IPS DF 6.9 (cell line): ENCODE measurements at regions not wholly inside any gene's neighbourhood (a gene's known extent, or its start where the extent isn't known, plus 50 kb on each side); places are given as distances from the start of the nearest gene placed in this dataset.

Experiments
- DNase-seq: peaks from one replicate; pipeline ENCODE4 v3.0.0-alpha.2; 2013; ENCODE audit warnings: low read depth, low spot score
- H3K27ac ChIP-seq: one replicate; pipeline ENCODE4 v1.5.1; 2013; ENCODE audit warnings: low read length, control low read depth
- H3K27me3 ChIP-seq: 2 replicates; pipeline ENCODE4 v1.6.1; 2013; ENCODE audit warnings: mild to moderate bottlenecking, low read length; ENCODE audit not compliant: control insufficient read depth, insufficient read depth
- H3K36me3 ChIP-seq: 2 replicates; pipeline ENCODE4 v1.6.1; 2013; ENCODE audit warnings: low read length; ENCODE audit not compliant: control insufficient read depth, insufficient read depth
- H3K4me1 ChIP-seq: 2 replicates; pipeline ENCODE4 v1.6.1; 2013; ENCODE audit warnings: low read length; ENCODE audit not compliant: control insufficient read depth, insufficient read depth
- H3K4me3 ChIP-seq: 2 replicates; pipeline ENCODE4 v1.5.1; 2013; ENCODE audit warnings: mild to moderate bottlenecking, low read length
- H3K9me3 ChIP-seq: 2 replicates; pipeline ENCODE4 v1.6.1; 2013; ENCODE audit warnings: low read length, inconsistent platforms; ENCODE audit not compliant: control insufficient read depth, insufficient read depth
- WGBS: extraction: QIAGEN DNeasy Blood & Tissue Kit; methylation state at CpG from one replicate; pipeline ENCODE4 v1.1.7; 2013; ENCODE audit warnings: mixed read lengths, missing lambda C conversion rate; ENCODE audit not compliant: insufficient read length, insufficient coverage; 5-methylcytosine and 5-hydroxymethylcytosine counted together

DNA sequence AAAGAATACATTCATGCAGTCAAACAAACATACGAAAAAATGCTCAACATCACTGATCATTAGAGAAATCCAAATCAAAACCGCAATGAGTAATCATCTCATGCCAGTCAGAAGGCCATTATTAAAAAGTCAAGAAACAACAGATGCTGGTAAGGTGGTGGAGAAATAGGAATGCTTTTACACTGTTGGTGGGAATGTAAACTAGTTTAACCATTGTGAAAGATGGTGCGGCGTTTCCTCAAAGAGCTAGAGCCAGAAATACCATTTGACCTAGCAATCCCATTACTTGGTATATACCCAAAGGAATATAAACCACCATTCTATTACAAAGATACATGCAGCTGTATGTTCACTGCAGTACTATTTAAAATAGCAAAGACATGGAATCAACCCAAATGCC, 330.4 kb downstream of the EDEM1 start:
- DNase-seq = no peak
- H3K36me3 ChIP-seq = no peaks in the 10 kb centered on the region
- no peaks in the 10 kb centered on the region for H3K9me3 ChIP-seq
- H3K27me3 ChIP-seq = no peaks in the 10 kb centered on the region
- H3K4me1 ChIP-seq = no peaks in the 10 kb centered on the region
- H3K27ac ChIP-seq = no peak overlapping the region
- no CpG with 5 or more reads among the region's 4 CpGs for WGBS
- H3K4me3 ChIP-seq = no peak overlapping the region

DNA sequence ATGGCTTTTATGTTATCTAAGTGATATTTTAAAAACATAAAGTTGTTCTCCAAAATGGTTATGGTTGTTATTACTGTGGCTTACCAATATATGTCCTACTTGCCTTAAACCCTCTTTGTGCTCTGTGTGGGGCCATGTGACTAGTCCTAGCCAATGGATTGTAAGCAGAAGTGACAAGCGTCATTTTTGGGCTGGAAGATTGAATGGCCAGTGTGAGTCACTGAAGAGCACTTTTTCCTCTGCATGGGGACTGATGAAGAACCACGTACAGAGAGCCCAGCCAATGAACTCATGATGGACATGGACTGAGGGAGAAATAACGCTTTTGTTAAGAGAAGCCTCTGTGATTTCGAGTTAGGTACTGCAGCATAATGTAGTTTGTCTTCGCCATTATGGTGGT, 332.7 kb downstream of the EDEM1 start:
- Histone ChIP-seq H3K27ac (no peak overlapping the region), H3K27me3 (no peaks in the 10 kb centered on the region), H3K4me1 (no peaks in the 10 kb centered on the region), H3K4me3 (no peak overlapping the region), H3K36me3 (no peaks in the 10 kb centered on the region), H3K9me3 (no peaks in the 10 kb centered on the region)
- WGBS = no CpG with 5 or more reads among the region's 5 CpGs
- no peak for DNase-seq

DNA sequence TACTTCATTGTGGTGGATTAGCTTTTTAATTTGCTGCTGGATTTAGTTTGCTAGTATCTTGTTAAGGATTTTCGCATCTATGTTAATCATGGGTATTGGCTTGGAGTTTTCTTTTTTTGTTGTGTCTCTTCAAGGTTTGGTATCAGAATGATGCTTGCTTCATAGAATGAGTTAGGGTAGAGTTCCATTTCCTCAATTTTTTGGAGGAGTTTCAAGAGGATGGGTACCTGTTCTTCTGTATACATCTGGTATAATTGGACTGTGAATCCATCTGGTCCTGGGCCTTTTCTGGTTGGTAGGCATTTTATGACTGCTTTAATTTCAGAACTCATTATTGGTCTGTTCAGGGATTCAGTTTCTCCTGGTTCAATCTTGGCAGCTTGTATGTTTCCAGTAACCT, 335.6 kb downstream of the EDEM1 start:
- H3K27ac ChIP-seq = no peak overlapping the region
- DNase-seq = no peak
- H3K4me3 ChIP-seq = no peak overlapping the region
- H3K27me3 ChIP-seq = no peaks in the 10 kb centered on the region
- no CpG with 5 or more reads among the region's 1 CpG for WGBS
- no peaks in the 10 kb centered on the region for H3K4me1 ChIP-seq
- H3K9me3 ChIP-seq = no peaks in the 10 kb centered on the region
- no peaks in the 10 kb centered on the region for H3K36me3 ChIP-seq

DNA sequence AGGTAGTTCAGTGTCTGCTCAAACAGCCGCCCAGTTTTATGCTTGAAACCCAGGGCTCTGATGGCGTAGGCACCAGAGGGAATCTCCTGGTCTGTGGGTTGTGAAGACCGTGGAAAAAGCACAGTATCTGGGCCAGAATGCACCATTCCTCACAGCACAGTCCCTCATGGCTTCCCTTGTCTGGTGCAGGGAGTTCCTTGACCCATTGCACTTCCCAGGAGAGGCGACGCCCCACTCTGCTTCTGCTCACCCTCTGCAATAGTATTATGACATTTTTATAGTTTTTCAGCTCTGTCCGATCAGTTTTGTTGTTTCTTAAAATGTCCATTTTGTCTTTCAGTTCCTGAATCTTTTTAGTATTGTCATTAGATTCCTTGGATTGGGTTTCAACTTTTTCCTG, 343.5 kb downstream of the EDEM1 start:
- no peak overlapping the region for H3K4me3 ChIP-seq
- no peaks in the 10 kb centered on the region for H3K27me3 ChIP-seq
- no CpG with 5 or more reads among the region's 6 CpGs for WGBS
- no peaks in the 10 kb centered on the region; the same call in 1 of the 2 replicates for H3K9me3 ChIP-seq
- no peak overlapping the region for H3K27ac ChIP-seq
- H3K4me1 ChIP-seq = no peaks in the 10 kb centered on the region
- no peak for DNase-seq
- H3K36me3 ChIP-seq = no peaks in the 10 kb centered on the region

DNA sequence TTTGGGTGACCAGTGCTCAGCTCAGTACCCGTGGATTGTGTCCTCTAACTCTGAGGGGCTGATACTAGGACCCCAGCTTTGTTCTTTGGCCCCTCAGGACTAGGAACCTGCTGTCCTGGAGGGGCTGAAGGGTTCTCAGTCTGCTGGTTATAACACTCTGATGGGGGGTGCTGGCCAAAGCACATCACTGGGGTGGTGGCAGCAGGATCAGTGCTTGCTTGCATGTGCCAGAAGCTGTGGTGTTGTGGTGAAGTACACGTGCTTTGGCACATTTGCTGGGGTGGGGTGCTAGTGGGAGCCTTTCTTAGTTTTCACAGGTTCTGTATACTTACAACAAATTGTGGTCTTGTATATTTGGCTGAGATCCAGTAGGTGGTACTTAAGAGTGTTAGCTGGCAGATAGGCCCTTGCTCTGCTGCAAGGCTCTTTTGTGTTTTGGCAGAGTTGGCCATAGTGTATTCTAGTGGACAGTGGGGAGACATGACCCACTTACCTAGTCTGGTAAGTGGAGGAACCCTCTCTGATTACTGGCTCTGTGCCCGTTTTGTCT, 344.3 kb downstream of the EDEM1 start:
- Histone ChIP-seq H3K9me3 (no peaks in the 10 kb centered on the region; the same call in 1 of the 2 replicates), H3K36me3 (no peaks in the 10 kb centered on the region), H3K27ac (no peak overlapping the region), H3K4me1 (no peaks in the 10 kb centered on the region), H3K27me3 (no peaks in the 10 kb centered on the region), H3K4me3 (no peak overlapping the region)
- DNase-seq = no peak
- WGBS = no CpG with 5 or more reads among the region's 3 CpGs

DNA sequence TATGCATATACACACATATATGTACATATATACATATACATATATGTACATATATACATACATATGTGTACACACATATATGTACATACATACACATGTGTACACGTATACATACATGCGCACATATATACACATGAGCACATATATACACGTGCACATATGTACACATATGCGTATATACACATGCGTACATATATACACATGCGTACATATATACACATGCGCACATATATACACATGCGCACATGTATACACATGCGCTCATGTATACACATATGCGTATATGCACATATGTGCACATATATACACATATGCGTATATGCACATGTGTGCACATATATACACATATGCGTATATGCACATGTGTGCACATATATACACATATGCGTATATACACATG, 353.0 kb downstream of the EDEM1 start:
- H3K4me1 ChIP-seq = no peaks in the 10 kb centered on the region
- no peak overlapping the region for H3K27ac ChIP-seq
- no peaks in the 10 kb centered on the region for H3K9me3 ChIP-seq
- DNase-seq = no peak
- no peak overlapping the region for H3K4me3 ChIP-seq
- WGBS = no CpG with 5 or more reads among the region's 13 CpGs
- H3K36me3 ChIP-seq = no peaks in the 10 kb centered on the region
- H3K27me3 ChIP-seq = no peaks in the 10 kb centered on the region

DNA sequence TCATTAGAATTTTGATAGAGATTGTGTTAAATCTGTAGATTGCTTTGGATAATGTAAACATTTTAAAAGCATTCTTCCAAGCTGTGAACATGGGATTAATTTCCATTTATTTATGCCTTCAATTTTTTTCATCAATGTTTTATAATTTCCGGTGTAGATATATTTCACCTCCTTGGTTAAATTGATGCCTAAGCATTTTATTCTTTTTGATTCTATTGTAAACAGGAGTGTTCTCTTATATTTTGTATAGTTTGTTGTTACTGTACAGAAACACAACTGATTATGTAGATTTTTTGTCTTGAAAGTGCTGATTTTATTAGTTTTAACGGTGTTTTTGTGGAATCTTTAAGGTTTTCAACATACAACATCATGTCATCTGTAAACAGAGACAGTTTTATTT, 355.0 kb downstream of the EDEM1 start:
- WGBS = no CpG with 5 or more reads among the region's 2 CpGs

DNA sequence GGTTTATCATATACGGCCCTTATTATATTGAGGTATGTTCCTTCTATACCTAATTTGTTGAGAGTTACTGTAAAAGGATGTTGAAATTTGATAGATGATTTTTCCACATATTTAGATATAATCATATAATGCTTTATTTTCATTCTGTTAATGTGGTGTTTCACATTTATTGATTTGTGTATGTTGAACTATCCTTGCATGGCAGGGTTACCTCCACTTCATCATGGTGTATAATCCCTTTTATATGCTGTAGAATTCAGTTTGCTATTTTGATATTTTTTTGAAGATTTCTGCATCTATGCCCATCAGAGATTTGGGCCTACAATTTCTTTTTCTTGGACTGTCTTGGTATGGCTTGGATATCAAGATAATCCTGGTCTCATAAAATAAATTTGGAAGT, 355.5 kb downstream of the EDEM1 start:
- Histone ChIP-seq H3K36me3 (no peaks in the 10 kb centered on the region), H3K4me1 (no peaks in the 10 kb centered on the region), H3K27me3 (no peaks in the 10 kb centered on the region), H3K9me3 (peaks cover 1% of the 10 kb centered on the region; the same call in 1 of the 2 replicates), H3K4me3 (no peak overlapping the region), H3K27ac (no peak overlapping the region)
- WGBS = no CpG with 5 or more reads among the region's 1 CpG
- DNase-seq = no peak

More for the DNA sequence above, 355.0 kb downstream of the EDEM1 start:
- no peak for DNase-seq
- Histone ChIP-seq H3K4me3 (no peak overlapping the region), H3K9me3 (peaks cover 1% of the 10 kb centered on the region; the same call in 1 of the 2 replicates), H3K4me1 (no peaks in the 10 kb centered on the region), H3K27me3 (no peaks in the 10 kb centered on the region), H3K36me3 (no peaks in the 10 kb centered on the region), H3K27ac (no peak overlapping the region)

DNA sequence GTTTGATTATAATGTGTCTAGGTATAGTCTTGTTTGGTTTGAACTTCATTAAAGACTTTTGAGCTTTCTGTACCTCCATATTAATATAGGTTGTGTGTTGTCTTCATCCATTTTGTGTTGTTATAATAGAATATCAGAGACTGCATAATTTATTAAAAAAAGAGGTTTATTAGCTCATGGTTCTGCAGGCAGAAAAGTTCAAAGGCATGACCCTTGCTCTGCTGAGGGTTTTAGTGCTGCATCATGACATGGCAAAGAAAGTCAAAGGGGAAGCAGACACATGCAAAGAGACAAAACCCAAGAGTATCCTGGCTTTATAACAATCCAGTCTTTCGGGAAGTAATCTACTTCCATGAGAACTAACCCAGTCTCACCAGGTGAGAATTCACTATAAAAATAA, 358.2 kb downstream of the EDEM1 start:
- Histone ChIP-seq H3K27me3 (no peaks in the 10 kb centered on the region), H3K9me3 (peaks cover 4% of the 10 kb centered on the region), H3K27ac (no peak overlapping the region), H3K4me3 (no peak overlapping the region), H3K36me3 (no peaks in the 10 kb centered on the region), H3K4me1 (no peaks in the 10 kb centered on the region)
- no CpG with 5 or more reads among the region's 1 CpG for WGBS
- no peak for DNase-seq

DNA sequence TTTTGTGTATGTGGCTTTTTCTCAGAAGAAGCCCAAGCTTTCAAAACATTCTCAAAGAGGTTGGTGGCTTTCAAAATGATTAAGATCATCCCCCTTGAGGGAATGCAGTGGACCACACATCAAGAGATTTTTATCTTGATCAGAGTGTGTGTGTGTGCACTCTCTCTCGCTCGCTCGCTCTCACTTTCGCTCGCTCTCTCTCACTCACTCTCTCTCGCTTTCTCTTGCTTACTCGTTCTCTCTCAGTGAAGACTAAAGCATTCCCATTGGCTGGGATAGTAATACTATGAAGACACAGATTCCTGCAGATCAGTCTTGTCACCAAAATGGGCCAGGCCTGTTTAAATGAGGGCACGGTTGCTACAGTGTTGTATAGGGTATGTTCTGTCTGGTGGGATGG, 365.7 kb downstream of the EDEM1 start:
- Histone ChIP-seq H3K36me3 (no peaks in the 10 kb centered on the region), H3K9me3 (peaks cover 3% of the 10 kb centered on the region), H3K4me3 (no peak overlapping the region), H3K27ac (no peak overlapping the region), H3K27me3 (no peaks in the 10 kb centered on the region), H3K4me1 (no peaks in the 10 kb centered on the region)
- no CpG with 5 or more reads among the region's 8 CpGs for WGBS
- no peak for DNase-seq

DNA sequence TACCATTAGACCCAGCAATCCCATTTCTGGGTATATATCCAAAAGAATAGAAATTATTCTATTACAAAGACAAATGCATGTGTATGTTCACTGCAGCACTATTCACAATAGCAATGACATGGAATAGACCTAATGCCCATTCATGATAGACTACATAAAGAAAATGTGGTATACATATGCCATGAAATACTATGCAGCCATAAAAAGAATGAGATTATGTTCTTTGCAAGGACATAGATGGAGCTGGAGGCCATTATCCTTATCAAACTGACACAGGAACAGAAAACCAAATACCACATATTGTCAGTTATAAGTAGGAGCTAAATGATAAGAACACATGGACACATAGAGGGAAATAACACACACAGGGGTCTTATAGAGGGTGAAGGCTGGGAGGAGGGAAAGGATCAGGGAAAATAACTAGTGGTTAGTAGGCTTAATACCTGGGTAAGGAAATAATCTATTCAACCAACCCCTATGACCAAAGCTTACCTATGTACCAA, 366.8 kb downstream of the EDEM1 start:
- Histone ChIP-seq H3K27ac (no peak overlapping the region), H3K27me3 (no peaks in the 10 kb centered on the region), H3K4me3 (no peak overlapping the region), H3K4me1 (no peaks in the 10 kb centered on the region), H3K36me3 (no peaks in the 10 kb centered on the region), H3K9me3 (no peaks in the 10 kb centered on the region)
- no peak for DNase-seq
